HepG2 (cell line): ENCODE measurements at regions not wholly inside any gene's neighbourhood (a gene's known extent, or its start where the extent isn't known, plus 50 kb on each side); places are given as distances from the start of the nearest gene placed in this dataset.

Experiments used
- ATAC-seq: fragments of 200-7000 bp; cut with Tn5 transposase; 3 replicates; pipeline ENCODE4 v1.9.1; 2020; ENCODE audit warnings: mild to moderate bottlenecking, moderate library complexity
- BruUV-seq: library from RNA; stranded (reverse); fragments of 400-500 nt; replicated peaks from 2 replicates; lab custom pipeline; 2021; lab: Mats Ljungman, UMichigan
- CTCF ChIA-PET: fragments of 300-600 bp; formaldehyde crosslinking; extraction: SDS; loops from one replicate; lab custom pipeline; 2021; ENCODE audit warnings: low total read pairs, inconsistent platforms, low intra/inter-chr PET ratio; lab: Yijun Ruan, JAX
- POLR2A ChIA-PET: fragments of 350-600 bp; sonication (Branson Sonifier 250); formaldehyde crosslinking; loops from one replicate; lab custom pipeline; 2020; ENCODE audit warnings: antibody characterized with exemption, inconsistent platforms; lab: Yijun Ruan, JAX
- DNase-seq: peaks from one replicate; pipeline ENCODE4 v3.0.0-alpha.2; 2015; ENCODE audit warnings: low spot score
- FAIRE-seq: peaks from 3 replicates; lab custom pipeline; 2011; peaks lifted over from hg19 to GRCh38; lab: Jason Lieb, UNC
- H2AFZ ChIP-seq: one replicate; pipeline ENCODE4 v1.6.1; 2011; ENCODE audit warnings: low read length, inconsistent platforms
- H3K27ac ChIP-seq: fragments of 300-600 bp; 3 replicates; pipeline ENCODE4 v1.8.0; 2011; ENCODE audit warnings: mixed run types, mild to moderate bottlenecking, mixed read lengths, low read length, inconsistent platforms; ENCODE audit not compliant: insufficient read depth; ENCODE audit errors: extremely low read length
- H3K27me3 ChIP-seq, 2 experiments: fragments of 200-600 bp in 1 of 2; 2 replicates in 1 of 2; 3 replicates in 1 of 2; pipeline versions ENCODE4 v1.6.0 to v1.8.0; 2011; ENCODE audit warnings: low read length in 2 of 2, mild to moderate bottlenecking in 2 of 2, moderate library complexity in 2 of 2, inconsistent platforms in 1 of 2; ENCODE audit not compliant: insufficient read depth in 2 of 2, control insufficient read depth in 1 of 2
- H3K36me3 ChIP-seq, 2 experiments: fragments of 200-600 bp in 1 of 2; replicated peaks in 1 of 2; 2 replicates in 1 of 2; 3 replicates in 1 of 2; pipeline versions ENCODE4 v1.5.1 to v1.8.0; 2011; ENCODE audit warnings: low read length in 2 of 2, inconsistent platforms in 1 of 2; ENCODE audit not compliant: insufficient read depth in 2 of 2, control insufficient read depth in 1 of 2
- H3K4me1 ChIP-seq: 2 replicates; pipeline ENCODE4 v1.5.1; 2012; ENCODE audit warnings: low read length, inconsistent platforms; ENCODE audit not compliant: insufficient read depth
- H3K4me2 ChIP-seq: 2 replicates; pipeline ENCODE4 v1.6.0; 2011; ENCODE audit warnings: low read depth, low read length, inconsistent platforms
- H3K4me3 ChIP-seq, 3 experiments: fragments of 200-600 bp in 1 of 3; sonication (generic), shearing (Covaris generic) in 1 of 3; replicated peaks in 1 of 3; 2 replicates each; pipeline ENCODE4 v1.5.1; 2011 to 2016; ENCODE audit warnings: low read length in 3 of 3, inconsistent platforms in 2 of 3, low read depth in 2 of 3, mild to moderate bottlenecking in 2 of 3, control low read depth in 1 of 3, mixed read lengths in 1 of 3; ENCODE audit not compliant: insufficient read depth in 1 of 3
- H3K79me2 ChIP-seq: one replicate; pipeline ENCODE4 v1.6.1; 2011; ENCODE audit warnings: low read length, inconsistent platforms; ENCODE audit not compliant: insufficient read depth
- H3K9ac ChIP-seq: 2 replicates; pipeline ENCODE4 v1.6.0; 2011; ENCODE audit warnings: mild to moderate bottlenecking, low read depth, low read length, inconsistent platforms; ENCODE audit not compliant: insufficient read depth
- H3K9me3 ChIP-seq: 2 replicates; pipeline ENCODE4 v1.5.1; 2012; ENCODE audit warnings: mild to moderate bottlenecking, low read length
- H4K20me1 ChIP-seq: 2 replicates; pipeline ENCODE4 v1.6.0; 2011; ENCODE audit warnings: inconsistent platforms, mild to moderate bottlenecking, low read length, moderate library complexity; ENCODE audit not compliant: insufficient read depth
- GZF1 ChIP-seq: sonication (generic); formaldehyde crosslinking; IDR thresholded peaks from 2 replicates; pipeline ENCODE4 v1.5.1; 2020; ENCODE audit warnings: mild to moderate bottlenecking, missing genetic modification reagents
- MZF1 ChIP-seq: sonication (generic); formaldehyde crosslinking; IDR thresholded peaks from 2 replicates; pipeline ENCODE4 v1.8.1; 2023; ENCODE audit warnings: mild to moderate bottlenecking, missing genetic modification reagents, borderline replicate concordance
- POLR2G ChIP-seq: fragments of 200-400 bp; formaldehyde crosslinking; IDR thresholded peaks from 2 replicates; pipeline ENCODE4 v1.6.1; 2018; ENCODE audit warnings: mild to moderate bottlenecking, low read depth, low read length, moderate library complexity
- SATB2 ChIP-seq: sonication (generic); formaldehyde crosslinking; IDR thresholded peaks from 2 replicates; pipeline ENCODE4 v1.5.0; 2020; ENCODE audit warnings: missing genetic modification reagents
- SNAPC2 ChIP-seq: sonication (generic); formaldehyde crosslinking; IDR thresholded peaks from 2 replicates; pipeline ENCODE4 v1.8.1; 2022; ENCODE audit warnings: mild to moderate bottlenecking, missing genetic modification reagents
- SP1 ChIP-seq, 2 experiments: fragments of 450-650 bp in 1 of 2; sonication (generic) in 1 of 2; formaldehyde crosslinking in 1 of 2; IDR thresholded peaks; 2 replicates each; pipeline versions ENCODE4 v1.4.0 to v1.6.1; 2016 to 2020; ENCODE audit warnings: missing genetic modification reagents in 1 of 2
- ZFYVE20 ChIP-seq: sonication (generic); formaldehyde crosslinking; IDR thresholded peaks from 2 replicates; pipeline ENCODE4 v1.8.0; 2023; ENCODE audit warnings: low read depth, mild to moderate bottlenecking, moderate library complexity, missing genetic modification reagents, borderline replicate concordance
- ZNF234 ChIP-seq: sonication (generic); formaldehyde crosslinking; conservative IDR thresholded peaks from 2 replicates; pipeline ENCODE4 v1.5.1; 2020; ENCODE audit warnings: mild to moderate bottlenecking, missing genetic modification reagents
- ZNF547 ChIP-seq: sonication (generic); formaldehyde crosslinking; IDR thresholded peaks from 2 replicates; pipeline ENCODE4 v1.5.1; 2020; ENCODE audit warnings: mild to moderate bottlenecking, missing genetic modification reagents
- ZNF570 ChIP-seq: sonication (generic); formaldehyde crosslinking; IDR thresholded peaks from 2 replicates; pipeline ENCODE4 v1.4.0; 2020; ENCODE audit warnings: mild to moderate bottlenecking, missing genetic modification reagents, borderline replicate concordance
- ZNF629 ChIP-seq: sonication (generic); formaldehyde crosslinking; conservative IDR thresholded peaks from 2 replicates; pipeline ENCODE4 v1.5.0; 2020; ENCODE audit warnings: missing genetic modification reagents
- ZNF703 ChIP-seq: sonication (generic); formaldehyde crosslinking; IDR thresholded peaks from 2 replicates; pipeline ENCODE4 v1.5.1; 2020; ENCODE audit warnings: missing genetic modification reagents, mild to moderate bottlenecking, moderate library complexity, borderline replicate concordance
- ZSCAN21 ChIP-seq: sonication (generic); formaldehyde crosslinking; IDR thresholded peaks from 2 replicates; pipeline ENCODE4 v1.8.0; 2022; ENCODE audit warnings: mild to moderate bottlenecking, missing genetic modification reagents, moderate library complexity, borderline replicate concordance
- WGBS: methylation state at CpG from one replicate; pipeline ENCODE4 v1.1.6; 2017; ENCODE audit warnings: low lambda C conversion rate; 5-methylcytosine and 5-hydroxymethylcytosine counted together
- in situ Hi-C: cut with HindIII; loops from 2 replicates; pipeline ENCODE4 v1.10.0; 2017; ENCODE audit warnings: low pct_unique_long_range_greater_than_20kb; ENCODE audit not compliant: extremely low pct_ligation_motif_present
- intact Hi-C: fragments of 100-400 bp; cut with micrococcal nuclease; formaldehyde crosslinking; loops from one replicate; pipeline ENCODE4 v1.10.0; 2022; ENCODE audit not compliant: unreplicated experiment
- TF ChIP-seq, protein P1 (sequence below): sonication (generic); formaldehyde crosslinking; IDR thresholded peaks from 2 replicates; pipeline ENCODE4 v1.4.0; 2020; ENCODE audit warnings: missing genetic modification reagents, borderline replicate concordance
- TF ChIP-seq, protein P2 (sequence below): sonication (generic); formaldehyde crosslinking; IDR thresholded peaks from 2 replicates; pipeline ENCODE4 v1.4.0; 2020; ENCODE audit warnings: missing genetic modification reagents, low read depth, mild to moderate bottlenecking, borderline replicate concordance
- TF ChIP-seq, protein P3 (sequence below): sonication (generic); formaldehyde crosslinking; conservative IDR thresholded peaks from 2 replicates; pipeline ENCODE4 v1.8.1; 2023; ENCODE audit warnings: missing genetic modification reagents
- TF ChIP-seq, protein P4 (sequence below): sonication (generic); formaldehyde crosslinking; IDR thresholded peaks from 2 replicates; pipeline ENCODE4 v1.5.0; 2020; ENCODE audit warnings: mild to moderate bottlenecking, missing genetic modification reagents, borderline replicate concordance

DNA sequence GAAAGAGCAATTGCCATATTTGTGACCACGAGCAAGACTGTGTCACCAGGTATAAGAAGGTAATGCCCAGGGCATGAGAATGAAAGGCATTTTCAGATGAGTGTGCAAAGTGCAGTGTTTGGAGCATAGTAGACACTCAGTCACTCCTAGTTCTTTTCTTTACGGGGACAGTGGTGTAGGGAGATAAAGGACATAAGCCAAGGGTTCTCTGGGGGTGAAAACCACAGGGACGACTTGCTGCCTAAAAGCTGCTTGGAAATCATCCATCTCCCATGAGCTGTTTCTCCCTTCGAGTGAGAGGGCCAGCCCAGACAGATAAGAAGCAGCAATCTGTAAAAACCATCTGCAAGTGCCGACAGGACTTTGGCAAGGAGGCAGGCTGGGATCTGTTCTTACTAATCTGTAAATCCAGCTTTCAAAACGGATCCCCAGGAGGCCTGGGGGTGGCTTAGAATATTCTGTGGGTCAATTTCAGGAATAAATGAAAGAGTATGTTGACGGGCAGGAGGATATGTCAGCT, 221.6 kb downstream of the LPIN1 start (continued):
- TF ChIP-seq, protein P1, sequence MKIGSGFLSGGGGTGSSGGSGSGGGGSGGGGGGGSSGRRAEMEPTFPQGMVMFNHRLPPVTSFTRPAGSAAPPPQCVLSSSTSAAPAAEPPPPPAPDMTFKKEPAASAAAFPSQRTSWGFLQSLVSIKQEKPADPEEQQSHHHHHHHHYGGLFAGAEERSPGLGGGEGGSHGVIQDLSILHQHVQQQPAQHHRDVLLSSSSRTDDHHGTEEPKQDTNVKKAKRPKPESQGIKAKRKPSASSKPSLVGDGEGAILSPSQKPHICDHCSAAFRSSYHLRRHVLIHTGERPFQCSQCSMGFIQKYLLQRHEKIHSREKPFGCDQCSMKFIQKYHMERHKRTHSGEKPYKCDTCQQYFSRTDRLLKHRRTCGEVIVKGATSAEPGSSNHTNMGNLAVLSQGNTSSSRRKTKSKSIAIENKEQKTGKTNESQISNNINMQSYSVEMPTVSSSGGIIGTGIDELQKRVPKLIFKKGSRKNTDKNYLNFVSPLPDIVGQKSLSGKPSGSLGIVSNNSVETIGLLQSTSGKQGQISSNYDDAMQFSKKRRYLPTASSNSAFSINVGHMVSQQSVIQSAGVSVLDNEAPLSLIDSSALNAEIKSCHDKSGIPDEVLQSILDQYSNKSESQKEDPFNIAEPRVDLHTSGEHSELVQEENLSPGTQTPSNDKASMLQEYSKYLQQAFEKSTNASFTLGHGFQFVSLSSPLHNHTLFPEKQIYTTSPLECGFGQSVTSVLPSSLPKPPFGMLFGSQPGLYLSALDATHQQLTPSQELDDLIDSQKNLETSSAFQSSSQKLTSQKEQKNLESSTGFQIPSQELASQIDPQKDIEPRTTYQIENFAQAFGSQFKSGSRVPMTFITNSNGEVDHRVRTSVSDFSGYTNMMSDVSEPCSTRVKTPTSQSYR: no peak
- TF ChIP-seq GZF1 (CRISPR knock-in tag) (no peak), ZNF234 (no peak), SNAPC2 (no peak), ZNF629 (CRISPR knock-in tag) (no peak)
- TF ChIP-seq, protein P2, sequence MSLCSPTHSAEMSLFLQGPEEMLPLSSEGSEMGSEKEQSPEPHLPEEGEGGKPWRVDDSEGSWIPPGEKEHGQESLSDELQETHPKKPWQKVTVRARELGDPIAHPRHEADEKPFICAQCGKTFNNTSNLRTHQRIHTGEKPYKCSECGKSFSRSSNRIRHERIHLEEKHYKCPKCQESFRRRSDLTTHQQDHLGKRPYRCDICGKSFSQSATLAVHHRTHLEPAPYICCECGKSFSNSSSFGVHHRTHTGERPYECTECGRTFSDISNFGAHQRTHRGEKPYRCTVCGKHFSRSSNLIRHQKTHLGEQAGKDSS (CRISPR knock-in tag): no peak

DNA sequence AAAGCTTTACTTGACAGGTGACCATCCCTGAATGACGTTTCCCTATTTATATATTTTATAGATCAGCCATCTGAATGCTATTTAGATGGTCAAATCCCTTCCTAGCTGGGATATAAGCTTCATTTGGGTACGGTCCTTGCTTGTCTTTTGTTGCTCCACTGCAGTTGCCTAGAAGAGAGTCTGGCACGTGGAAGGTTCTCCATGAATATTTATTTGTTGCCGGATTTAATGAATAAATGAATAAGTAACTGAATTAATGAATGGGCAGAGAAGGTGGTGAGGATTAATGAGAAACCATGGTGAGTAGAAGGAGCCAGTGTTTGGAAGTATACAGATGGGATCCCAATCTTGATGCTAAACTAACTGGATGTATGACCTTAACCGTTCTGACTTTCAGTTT, 222.1 kb downstream of the LPIN1 start:
- H4K20me1 ChIP-seq: no peaks in the 10 kb centered on the region
- no peaks in the 10 kb centered on the region for H3K4me1 ChIP-seq
- H3K79me2 ChIP-seq: no peaks in the 10 kb centered on the region
- H3K4me3 ChIP-seq: no peak overlapping the region
- H3K9me3 ChIP-seq: no peaks in the 10 kb centered on the region
- no peaks in the 10 kb centered on the region for H3K36me3 ChIP-seq
- CTCF ChIA-PET: no interaction called here
- in situ Hi-C loops (no loop called here), intact Hi-C loops (no loop called here)
- WGBS: 16% methylated on average over 5 of the region's 5 CpGs
- ATAC-seq (no peak), FAIRE-seq (no peak), DNase-seq (no peak)
- no peak overlapping the region for H3K9ac ChIP-seq
- H2AFZ ChIP-seq: no peak overlapping the region
- BruUV-seq: no TSS peak
- 0 out of 5 replicates have a peak, but pooled peaks cover 0 to 3% of the 10 kb centered on the region in 2 experiments for H3K27me3 ChIP-seq
- POLR2A ChIA-PET: no interaction called here
- H3K4me2 ChIP-seq: no peak overlapping the region
- H3K27ac ChIP-seq: no peak overlapping the region
- TF ChIP-seq ZFYVE20 (CRISPR knock-in tag) (no peak), SATB2 (CRISPR knock-in tag) (no peak), MZF1 (no peak), ZNF570 (CRISPR knock-in tag) (no peak), POLR2G (no peak), ZNF703 (CRISPR knock-in tag) (no peak), SP1 (IDR thresholded peaks at IDR 0.05) (no peak), SP1 (CRISPR knock-in tag; IDR thresholded peaks at IDR 0.05) (no peak), ZNF547 (CRISPR knock-in tag) (no peak), ZSCAN21 (CRISPR knock-in tag) (no peak)
- TF ChIP-seq, protein P3, sequence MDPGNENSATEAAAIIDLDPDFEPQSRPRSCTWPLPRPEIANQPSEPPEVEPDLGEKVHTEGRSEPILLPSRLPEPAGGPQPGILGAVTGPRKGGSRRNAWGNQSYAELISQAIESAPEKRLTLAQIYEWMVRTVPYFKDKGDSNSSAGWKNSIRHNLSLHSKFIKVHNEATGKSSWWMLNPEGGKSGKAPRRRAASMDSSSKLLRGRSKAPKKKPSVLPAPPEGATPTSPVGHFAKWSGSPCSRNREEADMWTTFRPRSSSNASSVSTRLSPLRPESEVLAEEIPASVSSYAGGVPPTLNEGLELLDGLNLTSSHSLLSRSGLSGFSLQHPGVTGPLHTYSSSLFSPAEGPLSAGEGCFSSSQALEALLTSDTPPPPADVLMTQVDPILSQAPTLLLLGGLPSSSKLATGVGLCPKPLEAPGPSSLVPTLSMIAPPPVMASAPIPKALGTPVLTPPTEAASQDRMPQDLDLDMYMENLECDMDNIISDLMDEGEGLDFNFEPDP: no peak
- TF ChIP-seq, protein P4, sequence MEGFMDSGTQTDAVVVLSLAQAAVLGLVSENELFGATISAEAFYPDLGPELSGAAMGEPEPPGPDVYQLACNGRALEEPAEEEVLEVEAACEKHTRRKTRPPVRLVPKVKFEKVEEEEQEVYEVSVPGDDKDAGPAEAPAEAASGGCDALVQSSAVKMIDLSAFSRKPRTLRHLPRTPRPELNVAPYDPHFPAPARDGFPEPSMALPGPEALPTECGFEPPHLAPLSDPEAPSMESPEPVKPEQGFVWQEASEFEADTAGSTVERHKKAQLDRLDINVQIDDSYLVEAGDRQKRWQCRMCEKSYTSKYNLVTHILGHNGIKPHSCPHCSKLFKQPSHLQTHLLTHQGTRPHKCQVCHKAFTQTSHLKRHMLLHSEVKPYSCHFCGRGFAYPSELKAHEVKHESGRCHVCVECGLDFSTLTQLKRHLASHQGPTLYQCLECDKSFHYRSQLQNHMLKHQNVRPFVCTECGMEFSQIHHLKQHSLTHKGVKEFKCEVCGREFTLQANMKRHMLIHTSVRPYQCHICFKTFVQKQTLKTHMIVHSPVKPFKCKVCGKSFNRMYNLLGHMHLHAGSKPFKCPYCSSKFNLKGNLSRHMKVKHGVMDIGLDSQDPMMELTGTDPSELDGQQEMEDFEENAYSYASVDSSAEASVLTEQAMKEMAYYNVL (CRISPR knock-in tag): no peak
